Endothelial cell of umbilical vein (primary cell): ENCODE measurements at regions not wholly inside any gene's neighbourhood (a gene's known extent, or its start where the extent isn't known, plus 50 kb on each side); places are given as distances from the start of the nearest gene placed in this dataset.

ENCODE experiments used
- BruUV-seq: library from RNA; stranded (reverse); fragments of 400-500 nt; replicated peaks from 2 replicates; lab custom pipeline; 2021; lab: Mats Ljungman, UMichigan
- CTCF ChIA-PET: fragments of 300-600, 350-600 bp; sonication (Branson Sonifier 250); formaldehyde crosslinking; loops from one replicate; lab custom pipeline; 2021; ENCODE audit warnings: antibody characterized with exemption, inconsistent platforms; lab: Charles Lee
- POLR2A ChIA-PET: fragments of 300-600, 350-600 bp; sonication (Branson Sonifier 250); formaldehyde crosslinking; loops from one replicate; lab custom pipeline; 2021; ENCODE audit warnings: antibody characterized with exemption, inconsistent platforms; lab: Charles Lee
- DNase-seq: peaks from one replicate; pipeline ENCODE4 v3.0.0-alpha.2; 2011; ENCODE audit warnings: low read depth, low spot score
- FAIRE-seq: peaks from 2 replicates; lab custom pipeline; 2011; peaks lifted over from hg19 to GRCh38; lab: Jason Lieb, UNC
- H2AFZ ChIP-seq: 2 replicates; pipeline ENCODE4 v1.6.0; 2012; ENCODE audit warnings: low read depth, low read length, control low read depth, inconsistent platforms
- H3K27ac ChIP-seq: 2 replicates; pipeline ENCODE4 v1.5.1; 2011; ENCODE audit warnings: low read depth, mild to moderate bottlenecking, control low read depth, low read length, moderate library complexity; ENCODE audit not compliant: insufficient read depth
- H3K27me3 ChIP-seq, 2 experiments: 2 replicates each; pipeline versions ENCODE4 v1.6.0 to v1.6.1; 2011; ENCODE audit warnings: low read length in 2 of 2, mixed read lengths in 1 of 2; ENCODE audit not compliant: control insufficient read depth in 2 of 2, insufficient read depth in 2 of 2
- H3K36me3 ChIP-seq, 2 experiments: 2 replicates in 1 of 2; 3 replicates in 1 of 2; pipeline ENCODE4 v1.5.1; 2011; ENCODE audit warnings: low read length in 2 of 2, mild to moderate bottlenecking in 1 of 2, moderate library complexity in 1 of 2; ENCODE audit not compliant: control insufficient read depth in 2 of 2, insufficient read depth in 2 of 2; ENCODE audit errors: extremely low read depth in 1 of 2
- H3K4me1 ChIP-seq: 3 replicates; pipeline ENCODE4 v1.5.1; 2011; ENCODE audit warnings: mild to moderate bottlenecking, low read length; ENCODE audit not compliant: control insufficient read depth, insufficient read depth; ENCODE audit errors: extremely low read depth
- H3K4me2 ChIP-seq: 2 replicates; pipeline ENCODE4 v1.6.1; 2011; ENCODE audit warnings: low read length, control low read depth, mixed read lengths; ENCODE audit not compliant: insufficient read depth
- H3K4me3 ChIP-seq, 3 experiments: fragments of 200-600 bp in 1 of 3; sonication (generic), shearing (Covaris generic) in 1 of 3; replicated peaks in 1 of 3; 2 replicates each; pipeline ENCODE4 v1.5.1; 2011 to 2016; ENCODE audit warnings: control low read depth in 3 of 3, low read length in 3 of 3, mild to moderate bottlenecking in 2 of 3, inconsistent platforms in 1 of 3, low read depth in 1 of 3, moderate library complexity in 1 of 3; ENCODE audit not compliant: insufficient read depth in 1 of 3
- H3K79me2 ChIP-seq: 2 replicates; pipeline ENCODE4 v1.6.0; 2012; ENCODE audit warnings: low read length, inconsistent platforms; ENCODE audit not compliant: control insufficient read depth, insufficient read depth
- H3K9ac ChIP-seq: replicated peaks from 2 replicates; pipeline ENCODE3; 2011; ENCODE audit warnings: low read length, control low read depth; ENCODE audit not compliant: insufficient read depth; ENCODE audit errors: extremely low read depth
- H3K9me1 ChIP-seq: replicated peaks from 3 replicates; pipeline ENCODE4 v1.6.0; 2011; ENCODE audit warnings: mild to moderate bottlenecking, low read length; ENCODE audit not compliant: control insufficient read depth, insufficient read depth; ENCODE audit errors: extremely low read depth
- H3K9me3 ChIP-seq: replicated peaks from 2 replicates; pipeline ENCODE4 v1.5.1; 2012; ENCODE audit warnings: low read length, inconsistent platforms; ENCODE audit not compliant: control insufficient read depth, insufficient read depth
- H4K20me1 ChIP-seq: replicated peaks from 2 replicates; pipeline ENCODE3; 2011; ENCODE audit warnings: mild to moderate bottlenecking, low read length; ENCODE audit not compliant: control insufficient read depth, insufficient read depth; ENCODE audit errors: extremely low read depth
- CTCF ChIP-seq, 2 donors: IDR thresholded peaks; 1 replicate in 1 of 2; 2 replicates in 1 of 2; pipeline ENCODE4 v1.5.1; 2011; ENCODE audit warnings: low read length in 2 of 2, mild to moderate bottlenecking in 2 of 2, moderate library complexity in 2 of 2, control low read depth in 1 of 2, inconsistent platforms in 1 of 2, low read depth in 1 of 2; ENCODE audit not compliant: insufficient read depth in 1 of 2; ENCODE audit errors: extremely low read depth in 1 of 2
- EZH2 ChIP-seq: IDR thresholded peaks from 2 replicates; pipeline ENCODE4 v1.6.1; 2012; ENCODE audit warnings: borderline replicate concordance, low read depth, mild to moderate bottlenecking, moderate library complexity, low read length, inconsistent platforms; ENCODE audit not compliant: severe bottlenecking
- FOS ChIP-seq: IDR thresholded peaks from 2 replicates; pipeline ENCODE4 v1.6.1; 2011; ENCODE audit warnings: mild to moderate bottlenecking, low read length, moderate library complexity, borderline replicate concordance; ENCODE audit not compliant: insufficient read depth
- GATA2 ChIP-seq: IDR thresholded peaks from 2 replicates; pipeline ENCODE4 v1.7.0; 2011; ENCODE audit warnings: low read depth, mild to moderate bottlenecking, moderate library complexity, mixed read lengths, low read length; ENCODE audit not compliant: insufficient read length, insufficient read depth
- JUN ChIP-seq: IDR thresholded peaks from 2 replicates; pipeline ENCODE4 v1.6.1; 2011; ENCODE audit warnings: borderline replicate concordance, low read depth; ENCODE audit not compliant: insufficient read length, insufficient read depth
- MAX ChIP-seq: IDR thresholded peaks from 2 replicates; pipeline ENCODE4 v1.6.1; 2011; ENCODE audit not compliant: insufficient read depth, insufficient read length
- MYC ChIP-seq: IDR thresholded peaks from one replicate; pipeline ENCODE4 v1.6.1; 2011; ENCODE audit warnings: mild to moderate bottlenecking, low read depth, low read length
- POLR2A ChIP-seq: IDR thresholded peaks from 2 replicates; pipeline ENCODE4 v1.6.1; 2012; ENCODE audit warnings: low read depth, mild to moderate bottlenecking, control low read depth, low read length
- POLR2AphosphoS5 ChIP-seq: IDR thresholded peaks from 2 replicates; pipeline ENCODE4 v1.6.1; 2012; ENCODE audit warnings: low read depth, mild to moderate bottlenecking, control low read depth, low read length, moderate library complexity; ENCODE audit not compliant: insufficient read depth
- dilution Hi-C: fragments of 300-500 bp; cut with MboI; formaldehyde crosslinking; loops from one replicate; pipeline ENCODE4 v1.15.0; 2019; ENCODE audit warnings: low sequenced_read_pairs; ENCODE audit not compliant: extremely low pct_ligation_motif_present
- intact Hi-C: fragments of 100-400 bp; cut with micrococcal nuclease; formaldehyde crosslinking; loops from one replicate; pipeline ENCODE4 v1.10.0; 2022

- H3K4me1 ChIP-seq: no peaks in the 10 kb centered on the region
- no peak overlapping the region for H3K9ac ChIP-seq
- POLR2A ChIA-PET: no interaction called here
- no peaks in the 10 kb centered on the region for H3K79me2 ChIP-seq
- intact Hi-C loops (no loop called here), dilution Hi-C loops (no loop called here)
- CTCF ChIA-PET: no interaction called here
- no peaks in the 10 kb centered on the region for H4K20me1 ChIP-seq
- H2AFZ ChIP-seq: no peak overlapping the region
- FAIRE-seq (no peak), DNase-seq (no peak)
- BruUV-seq: no TSS peak
- H3K4me2 ChIP-seq: no peak overlapping the region
- no peak overlapping the region for H3K4me3 ChIP-seq
- no peaks in the 10 kb centered on the region for H3K9me1 ChIP-seq
- no peaks in the 10 kb centered on the region for H3K9me3 ChIP-seq
- no peak overlapping the region for H3K27ac ChIP-seq
- TF ChIP-seq POLR2AphosphoS5 (no peak), CTCF (IDR thresholded peaks at IDR 0.05; ENCODE audit: extremely low read depth in 1 of 2, insufficient read depth in 1 of 2, low read depth in 1 of 2, low read length in 2 of 2) (no peak), MYC (no peak), GATA2 (no peak), MAX (no peak), EZH2 (no peak), FOS (no peak), JUN (no peak), POLR2A (no peak)
- no peaks in the 10 kb centered on the region for H3K27me3 ChIP-seq
- H3K36me3 ChIP-seq: no peaks in the 10 kb centered on the region
Measured at GRCh38 chr20:11406877-11407276, 510.8 kb upstream of the BTBD3 start.
